ENCODE measurements at regions not wholly inside any gene's neighbourhood (a gene's known extent, or its start where the extent isn't known, plus 50 kb on each side); places are given as distances from the start of the nearest gene placed in this dataset.
"Not testable (repeated sequence)": the region's sequence is repeated elsewhere in the genome, so short reads cannot be mapped to it uniquely, and the experiment has no call there.

DNA sequence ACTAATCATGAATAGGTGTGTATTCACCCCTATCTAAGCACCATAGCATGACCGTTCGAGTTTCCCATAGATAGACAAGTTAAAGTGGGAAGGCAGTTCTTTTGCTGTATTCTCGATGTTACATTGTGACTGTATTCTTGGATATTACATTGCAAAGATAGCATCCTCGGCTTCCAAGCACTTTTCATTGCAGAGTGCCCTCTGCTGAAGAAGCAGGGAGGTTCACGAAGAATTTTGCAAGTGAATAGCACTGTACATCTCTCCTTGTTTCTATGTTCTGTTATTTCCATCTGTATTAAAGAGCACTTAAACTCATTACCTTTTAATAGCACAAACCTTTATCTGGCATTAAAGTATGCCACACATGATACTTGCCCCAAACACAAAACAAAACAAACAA lies 426.7 kb upstream of the ARX start:
- DNase-seq, result no peak

DNA sequence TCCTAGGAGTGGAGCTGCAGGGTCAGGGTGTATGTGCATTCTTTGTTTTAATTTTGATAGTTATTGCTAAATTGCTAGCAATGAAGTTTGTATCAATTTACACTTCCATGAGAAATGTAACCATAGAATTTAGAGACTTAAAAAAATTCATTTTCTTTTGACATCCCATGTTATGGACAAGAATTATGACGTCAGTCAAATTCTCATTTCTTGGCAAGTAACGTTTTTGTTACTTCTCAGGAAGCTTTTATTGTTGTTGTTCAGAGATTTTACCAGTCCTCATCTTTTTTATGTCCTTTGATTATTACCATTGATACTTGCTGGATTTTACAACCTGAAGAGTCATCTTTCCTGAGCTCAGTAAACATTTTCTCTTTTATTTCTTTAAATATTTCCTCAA lies 417.5 kb upstream of the ARX start:
- no peak for DNase-seq

GRCh38 chrX:25432396-25432795 lies 416.6 kb upstream of the ARX start:
- DNase-seq, result no peak

GRCh38 chrX:25427873-25428555 lies 412.2 kb upstream of the ARX start:
- DNase-seq, result no peak

DNA sequence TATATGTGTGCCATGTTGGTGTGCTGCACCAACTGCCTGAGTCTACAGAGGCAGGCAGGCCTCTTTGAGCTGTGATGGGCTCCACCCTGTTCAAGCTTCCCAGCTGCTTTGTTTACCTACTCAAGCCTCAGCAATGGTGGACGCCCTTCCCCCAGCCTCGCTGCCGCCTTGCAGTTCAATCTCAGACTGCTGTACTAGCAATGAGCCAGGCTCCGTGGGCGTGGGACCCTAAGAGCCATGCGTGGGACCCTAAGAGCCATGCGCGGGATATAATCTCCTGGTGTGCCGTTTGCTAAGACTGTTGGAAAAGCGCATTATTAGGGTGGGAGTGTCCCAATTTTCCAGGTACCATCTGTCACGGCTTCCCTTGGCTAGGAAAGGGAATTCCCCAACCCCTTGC lies 388.4 kb upstream of the ARX start:
- not testable (repeated sequence) for DNase-seq

- no peak for DNase-seq
Measured at GRCh38 chrX:25389266-25389665, 373.5 kb upstream of the ARX start.

DNA sequence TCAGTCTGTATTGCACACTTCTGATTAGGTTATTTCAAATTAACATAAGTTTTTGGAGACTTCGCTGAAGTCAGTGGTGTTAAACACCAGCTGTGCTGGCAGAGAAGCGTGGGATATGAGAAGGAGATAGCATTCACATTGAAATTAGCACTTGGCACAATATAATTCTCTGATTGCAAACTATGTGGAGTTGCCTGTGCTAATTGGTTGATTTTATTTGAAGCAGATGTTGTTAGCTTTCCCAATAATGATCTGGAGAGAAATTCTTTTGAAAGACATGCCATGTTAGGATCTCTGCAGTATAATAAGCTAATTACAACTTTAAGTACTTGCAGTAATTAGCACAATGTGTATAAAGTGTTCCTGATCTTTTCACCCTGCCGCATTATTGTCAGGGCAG lies 367.4 kb upstream of the ARX start:
- DNase-seq, result no peak

- DNase-seq, result no peak
Measured at GRCh38 chrX:25356456-25356855, 340.7 kb upstream of the ARX start.

DNA sequence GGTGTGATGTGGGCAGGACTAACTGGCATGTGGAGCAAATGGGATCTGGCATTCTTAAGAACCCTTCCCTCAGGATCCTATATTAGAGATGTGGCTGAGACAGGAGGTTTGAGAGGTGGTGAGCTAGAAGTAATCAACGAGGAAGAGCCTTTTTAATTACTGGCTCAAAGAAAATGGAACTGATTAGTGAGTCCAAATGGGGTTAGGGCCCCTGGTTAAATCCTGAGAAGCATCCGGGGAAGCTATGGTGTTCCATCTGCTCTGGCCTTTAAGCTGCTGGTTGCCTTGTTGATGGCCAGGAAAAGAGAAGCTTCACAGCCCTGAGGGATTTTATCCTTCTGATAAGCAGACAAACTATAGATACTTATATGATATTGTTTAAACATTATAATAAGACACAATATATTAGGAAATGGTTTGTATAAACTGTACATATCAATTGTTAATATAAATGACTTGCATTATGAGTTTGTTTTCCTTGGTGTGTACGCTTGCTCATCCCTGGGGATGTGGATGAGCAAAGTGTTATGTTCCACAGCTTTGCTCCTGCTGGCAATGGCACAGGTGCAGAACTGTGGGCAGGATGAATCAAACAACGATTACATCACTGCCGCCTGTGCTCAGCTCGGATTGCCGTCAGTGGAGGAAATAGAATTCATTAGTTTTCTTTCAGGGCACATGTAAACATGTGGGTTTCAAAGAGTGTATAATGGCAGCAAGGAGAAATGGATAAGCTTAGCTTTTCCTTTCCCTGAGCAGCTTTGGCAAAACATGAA lies 328.6 kb upstream of the ARX start:
- no peak for DNase-seq

DNA sequence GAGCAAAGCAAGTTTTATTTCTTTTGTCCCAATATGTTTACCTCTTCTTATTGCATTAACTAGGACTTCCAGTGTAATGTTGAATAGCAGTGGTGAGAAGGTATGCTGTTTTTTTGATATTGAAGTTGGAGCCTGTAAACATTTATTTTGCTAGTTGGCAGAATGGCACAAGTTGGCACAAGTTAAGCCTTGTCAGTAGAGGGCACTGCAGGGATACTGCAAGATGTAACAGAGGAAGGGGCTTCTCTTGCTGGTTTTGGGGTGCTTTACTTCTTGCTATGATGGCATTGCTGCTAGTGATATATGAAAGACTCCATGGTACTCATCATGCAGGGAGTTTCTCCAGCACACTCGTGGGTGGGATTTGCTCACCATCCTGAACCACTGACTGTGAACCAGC lies 327.3 kb upstream of the ARX start:
- DNase-seq, result no peak

DNA sequence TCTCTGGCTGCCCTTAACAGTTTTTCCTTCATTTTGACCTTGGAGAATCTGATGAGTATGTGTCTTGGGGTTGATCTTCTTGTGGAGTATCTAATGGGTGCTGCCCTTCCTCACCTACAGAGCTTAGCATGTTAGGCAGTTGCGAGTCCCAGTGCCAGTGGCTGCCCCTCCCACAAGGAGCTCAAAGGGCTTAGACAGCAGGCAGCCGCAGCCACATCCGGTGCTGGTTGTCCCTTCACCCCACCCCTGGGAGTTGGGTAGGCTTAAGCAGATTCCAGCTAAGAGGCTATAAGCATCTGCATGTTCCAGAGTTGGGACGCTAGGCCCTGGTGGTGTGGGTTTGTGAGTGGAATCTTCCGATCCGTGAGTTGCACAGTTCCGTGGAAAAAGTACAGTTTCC lies 322.1 kb upstream of the ARX start:
- DNase-seq, result no peak

DNA sequence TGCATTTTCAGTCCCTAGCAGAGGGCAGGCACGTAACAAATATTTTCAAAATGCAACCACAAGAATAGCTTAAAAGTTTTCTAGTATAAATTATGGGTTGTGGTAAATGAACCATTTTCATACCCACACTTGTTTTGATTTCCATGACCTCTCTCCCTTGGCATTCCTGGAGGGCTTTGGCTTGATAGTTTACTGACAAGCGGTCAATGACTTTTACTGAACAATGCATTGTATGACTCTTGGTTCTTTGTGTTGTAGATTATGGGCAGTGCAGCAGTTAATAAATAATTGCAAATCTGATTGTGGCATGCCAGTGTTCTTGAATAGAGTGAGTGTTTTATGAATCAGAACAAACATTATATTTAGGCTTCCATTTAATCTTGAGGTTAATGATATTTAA lies 285.2 kb upstream of the ARX start:
- no peak for DNase-seq

- no peak for DNase-seq
Measured at GRCh38 chrX:25296850-25297249, 281.1 kb upstream of the ARX start.

DNA sequence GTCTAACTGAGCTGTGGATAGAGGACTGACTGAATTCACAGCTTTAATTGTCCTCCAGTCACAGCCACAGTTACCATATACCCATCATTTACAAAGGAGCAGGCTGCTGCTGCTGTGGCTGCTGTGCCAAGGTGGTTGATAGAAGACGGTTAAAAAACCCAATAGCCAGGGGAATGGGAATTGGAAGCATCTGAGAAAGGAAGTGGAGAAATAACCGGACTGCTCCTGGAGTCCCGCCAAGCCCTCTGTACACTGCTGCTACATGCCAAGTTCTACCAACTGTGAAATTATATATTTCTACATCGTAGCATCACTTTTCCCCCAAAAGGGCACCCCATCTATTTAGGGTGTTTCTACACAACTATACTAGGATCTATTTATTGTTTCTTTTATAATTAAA lies 279.7 kb upstream of the ARX start:
- no peak for DNase-seq

DNA sequence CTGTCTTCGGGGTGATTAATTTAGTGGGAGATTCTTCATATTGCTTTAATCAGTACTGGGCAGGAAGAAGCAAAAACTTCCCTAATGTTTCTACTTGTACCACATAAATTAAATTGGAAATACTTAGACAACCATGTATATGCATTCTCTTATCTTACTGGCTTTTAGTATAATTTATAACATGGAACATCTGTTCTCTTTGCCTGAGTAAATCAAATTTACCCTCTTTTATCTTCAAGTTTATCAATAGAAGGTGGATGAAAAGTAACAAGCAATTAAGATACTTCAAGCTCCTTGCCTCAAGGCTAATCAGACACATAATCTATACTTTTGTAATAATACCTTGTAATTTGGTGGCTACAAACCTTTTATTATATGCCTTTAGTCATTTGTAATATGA lies 274.4 kb upstream of the ARX start:
- no peak for DNase-seq

- DNase-seq, result no peak
Measured at GRCh38 chrX:25288676-25289075, 272.9 kb upstream of the ARX start.

- DNase-seq, result no peak
Measured at GRCh38 chrX:25287521-25287920, 271.8 kb upstream of the ARX start.

DNA sequence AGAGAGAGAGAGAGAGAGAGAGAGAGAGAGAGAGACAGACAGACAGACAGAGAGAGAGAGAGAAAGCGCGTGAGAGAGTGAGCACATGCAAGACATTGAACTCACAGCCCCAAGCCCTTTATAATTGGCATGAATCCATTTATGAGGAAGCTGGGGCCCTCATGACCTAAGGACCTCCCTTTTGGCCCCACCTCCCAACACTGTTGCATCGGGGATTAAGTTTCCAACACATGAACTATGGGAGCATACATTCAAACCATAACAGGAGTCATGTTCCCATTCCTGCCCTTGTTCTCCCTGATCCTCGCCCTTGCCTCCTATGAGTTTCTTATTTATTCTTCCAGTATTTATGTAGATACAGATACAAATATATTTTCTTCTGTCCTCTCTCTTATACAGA lies 269.8 kb upstream of the ARX start:
- no peak for DNase-seq

DNA sequence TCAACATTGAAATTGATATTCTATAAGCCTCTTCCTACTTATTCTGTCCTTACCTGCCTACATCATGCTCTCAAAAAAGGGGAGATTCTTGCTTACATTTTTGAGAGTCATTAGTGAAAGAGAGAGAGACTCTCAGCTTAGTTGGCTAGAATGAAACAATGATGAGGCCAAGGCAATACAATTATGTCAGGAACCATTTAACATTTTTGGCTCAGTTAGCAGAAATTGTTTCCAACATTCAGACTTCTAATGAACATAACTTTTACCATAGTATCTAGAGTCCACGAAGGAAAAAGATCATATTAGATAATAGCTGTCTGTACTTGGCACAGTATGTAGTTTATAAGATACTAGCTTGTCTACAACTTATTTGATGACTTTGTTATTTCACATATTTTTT lies 263.7 kb upstream of the ARX start:
- no peak for DNase-seq

DNA sequence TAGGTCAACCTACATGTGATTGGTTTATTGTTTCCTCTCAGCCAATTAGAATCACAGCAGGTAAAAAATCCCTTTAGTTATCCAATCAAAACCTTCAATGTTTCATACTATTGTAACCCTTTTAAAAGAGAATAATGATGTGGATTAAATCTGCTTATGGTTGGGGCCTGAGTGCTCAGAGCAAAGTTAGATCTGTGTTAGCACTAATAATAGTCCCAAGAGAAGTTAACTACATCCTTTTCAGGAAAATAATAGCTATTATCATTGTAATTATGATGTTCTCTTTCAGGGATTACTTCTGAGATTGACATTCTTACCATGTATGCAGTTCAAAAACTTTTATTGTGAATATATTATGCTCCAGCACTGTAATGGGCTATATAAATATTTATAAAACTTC lies 262.6 kb upstream of the ARX start:
- DNase-seq, result no peak

DNA sequence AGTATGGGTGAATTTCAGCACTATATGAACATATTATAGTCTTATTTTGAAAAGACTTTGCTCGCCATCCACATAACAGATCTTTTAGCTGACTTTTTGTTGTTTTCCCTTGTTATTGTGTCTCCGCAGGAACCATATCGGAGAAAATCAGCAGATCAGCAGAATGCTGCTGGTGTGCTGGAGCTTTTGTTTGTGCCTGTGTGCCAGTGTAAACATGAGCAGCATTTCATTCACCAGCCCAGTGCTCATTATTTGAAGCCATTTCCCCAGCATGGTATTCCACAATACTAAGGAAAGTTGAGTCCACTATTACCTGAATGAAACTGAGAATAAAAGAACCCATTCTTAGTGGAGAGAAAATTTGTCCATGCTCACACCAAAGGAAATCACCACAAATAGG lies 261.8 kb upstream of the ARX start:
- DNase-seq, result no peak

DNA sequence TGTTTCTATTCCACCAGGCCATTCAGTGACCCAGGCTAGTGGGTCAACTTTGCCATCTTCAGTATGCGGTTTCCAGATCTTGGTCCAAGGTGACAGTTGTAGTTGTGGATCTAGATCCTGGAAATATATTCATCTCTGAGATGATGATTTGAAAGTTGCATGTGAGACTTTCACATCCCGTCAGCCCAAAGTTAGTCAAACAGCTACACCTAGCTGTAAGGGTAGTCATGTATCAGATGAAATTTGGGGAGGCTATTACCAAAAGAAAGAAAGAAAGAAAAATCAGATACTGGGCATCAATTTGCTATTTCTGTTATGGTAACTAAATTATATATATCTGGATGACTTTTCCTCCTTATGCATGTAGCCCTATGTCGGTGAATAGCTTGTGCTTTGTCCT lies 259.4 kb upstream of the ARX start:
- no peak for DNase-seq

GRCh38 chrX:25241461-25241860 lies 225.7 kb upstream of the ARX start:
- DNase-seq, result no peak

DNA sequence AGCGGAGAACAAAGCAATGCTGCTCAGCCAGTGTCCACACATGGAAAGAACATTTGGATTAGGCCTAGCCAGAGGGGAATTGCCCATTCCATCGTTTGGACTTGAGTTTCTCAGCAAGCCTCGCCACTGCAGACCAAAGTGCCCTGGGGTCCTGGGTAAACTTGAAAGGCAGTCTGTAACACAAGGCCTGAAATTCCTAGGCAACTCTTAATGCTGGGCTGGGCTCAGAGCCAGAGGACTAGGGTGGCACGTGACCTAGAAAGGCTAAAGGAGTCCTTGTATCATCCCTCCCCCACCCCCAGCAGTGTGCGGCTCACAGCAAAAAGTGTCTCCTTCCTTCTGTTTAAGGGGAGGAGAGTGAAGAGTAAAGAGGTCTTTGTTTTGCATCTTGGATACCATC lies 210.4 kb upstream of the ARX start:
- DNase-seq, result no peak

- no peak for DNase-seq
Measured at GRCh38 chrX:25219480-25219879, 203.7 kb upstream of the ARX start.
